ENCODE measurements at regions not wholly inside any gene's neighbourhood (a gene's known extent, or its start where the extent isn't known, plus 50 kb on each side); places are given as distances from the start of the nearest gene placed in this dataset.

GRCh38 chr10:7042419-7043054 is 368.3 kb downstream of the SFMBT2 start:
- ChIA-PET CTCF (interaction anchor here (0.6 to 1.2 kb wide), 2 partner anchors 12 to 368 kb away, joined by 3 read pairs; partner anchors contain the start of gene SFMBT2), POLR2A (no interaction called here)
- Mint-ChIP-seq H3K9me3 (peaks cover 3% of the 10 kb centered on the region), H3K27ac (no peak overlapping the region), H3K27me3 (ENCODE audit: low read depth) (peaks cover 4% of the 10 kb centered on the region; the same call in 1 of the 2 replicates), H3K36me3 (no peaks in the 10 kb centered on the region), H3K4me1 (no peaks in the 10 kb centered on the region), H3K4me3 (no peak overlapping the region)
- TF ChIP-seq NR3C1 (CRISPR knock-in tag; conservative IDR thresholded peaks at IDR 0.05; ENCODE audit: low read depth) = no peak
- no peak for ATAC-seq
- no peak for DNase-seq (ENCODE audit: low spot score)

GRCh38 chr10:7042000-7042399 is 368.8 kb downstream of the SFMBT2 start:
- ChIA-PET POLR2A (no interaction called here), CTCF (interaction anchor here (0.6 to 1.3 kb wide), 3 partner anchors 13 to 369 kb away, joined by 3 read pairs; partner anchors contain the start of gene SFMBT2)
- peaks cover 4% of the 10 kb centered on the region; the same call in 1 of the 2 replicates for H3K27me3 Mint-ChIP-seq (ENCODE audit: low read depth)
- no peaks in the 10 kb centered on the region for H3K4me1 Mint-ChIP-seq
- no peaks in the 10 kb centered on the region for H3K36me3 Mint-ChIP-seq
- no peaks in the 10 kb centered on the region for H3K9me3 Mint-ChIP-seq
- H3K27ac Mint-ChIP-seq = no peak overlapping the region
- TF ChIP-seq ZBTB21 (CRISPR knock-in tag; IDR thresholded peaks at IDR 0.05; ENCODE audit: borderline replicate concordance) = no peak
- TF ChIP-seq ATF1 (CRISPR knock-in tag; IDR thresholded peaks at IDR 0.05) = no peak
- no peak for TF ChIP-seq NR3C1 (CRISPR knock-in tag; conservative IDR thresholded peaks at IDR 0.05; ENCODE audit: low read depth)
- no peak for TF ChIP-seq PRDM15 (CRISPR knock-in tag; IDR thresholded peaks at IDR 0.05)
- TF ChIP-seq ZMAT4 (CRISPR knock-in tag; IDR thresholded peaks at IDR 0.05) = no peak
- TF ChIP-seq E2F5 (CRISPR knock-in tag; IDR thresholded peaks at IDR 0.05) = no peak
- no peak for TF ChIP-seq IRF2 (CRISPR knock-in tag; IDR thresholded peaks at IDR 0.05; ENCODE audit: borderline replicate concordance, low read depth)
- H3K4me3 Mint-ChIP-seq = no peak overlapping the region
- ATAC-seq (no peak), DNase-seq (ENCODE audit: low spot score) (no peak)

- Mint-ChIP-seq H3K27ac (no peak overlapping the region), H3K36me3 (no peaks in the 10 kb centered on the region), H3K4me1 (no peaks in the 10 kb centered on the region), H3K27me3 (ENCODE audit: low read depth) (peaks cover 4% of the 10 kb centered on the region; the same call in 1 of the 2 replicates), H3K9me3 (no peaks in the 10 kb centered on the region), H3K4me3 (no peak overlapping the region)
- DNase-seq (ENCODE audit: low spot score) (no peak), ATAC-seq (no peak)
- ChIA-PET POLR2A (no interaction called here), CTCF (interaction anchor here (1.3 kb wide), 1 partner anchor 81 kb away, joined by 3 read pairs; no protein-coding TSS in a partner anchor)
- TF ChIP-seq USF1 (CRISPR knock-in tag; IDR thresholded peaks at IDR 0.05) = no peak
- TF ChIP-seq SOX15 (CRISPR knock-in tag; IDR thresholded peaks at IDR 0.05) = no peak
- TF ChIP-seq ATF6 (CRISPR knock-in tag; IDR thresholded peaks at IDR 0.05) = no peak
- no peak for TF ChIP-seq NR1H2 (CRISPR knock-in tag; IDR thresholded peaks at IDR 0.05)
- TF ChIP-seq EMX1 (CRISPR knock-in tag; IDR thresholded peaks at IDR 0.05) = no peak
- no peak for TF ChIP-seq ZNF219 (CRISPR knock-in tag; IDR thresholded peaks at IDR 0.05; ENCODE audit: borderline replicate concordance)
- TF ChIP-seq HMGXB4 (CRISPR knock-in tag; IDR thresholded peaks at IDR 0.05) = no peak
- TF ChIP-seq SP1 (CRISPR knock-in tag; conservative IDR thresholded peaks at IDR 0.05) = no peak
- TF ChIP-seq ZNF317 (CRISPR knock-in tag; IDR thresholded peaks at IDR 0.05; ENCODE audit: borderline replicate concordance, low read depth) = no peak
- TF ChIP-seq ZNF532 (CRISPR knock-in tag; IDR thresholded peaks at IDR 0.05; ENCODE audit: borderline replicate concordance) = no peak
These were observed 370.2 kb downstream of the SFMBT2 start for GRCh38 chr10:7040681-7041080.
